ENCODE measurements at regions not wholly inside any gene's neighbourhood (a gene's known extent, or its start where the extent isn't known, plus 50 kb on each side); places are given as distances from the start of the nearest gene placed in this dataset.

GRCh38 chr3:73739791-73740453, 115.2 kb upstream of the PDZRN3 start:
- H3K4me1 ChIP-seq (ENCODE audit: control insufficient read depth in 5 of 5, insufficient read depth in 5 of 5, low read length in 5 of 5) = peaks cover 0 to 22% (median 4%) of the 10 kb centered on the region in 5 donors
- no peak for ATAC-seq (ENCODE audit: insufficient read depth, low FRiP score)
- no peak overlapping the region for H3K9ac ChIP-seq (ENCODE audit: insufficient read depth in 1 of 2, low read length in 2 of 2)
- peaks cover 0 to 2% (median 0%) of the 10 kb centered on the region in 4 donors for H3K9me3 ChIP-seq (ENCODE audit: control insufficient read depth in 4 of 4, insufficient read depth in 3 of 4, low read length in 3 of 4)
- H3K36me3 ChIP-seq (ENCODE audit: control insufficient read depth in 4 of 4, insufficient read depth in 4 of 4, low read length in 4 of 4) = no peaks in the 10 kb centered on the region
- WGBS, 2 donors = 59 to 68% methylated on average over 5 of the region's 5 CpGs
- no peak overlapping the region for H3K4me3 ChIP-seq
- no peak overlapping the region for H3K27ac ChIP-seq (ENCODE audit: low read depth in 1 of 2, low read length in 1 of 2)
- TF ChIP-seq CTCF (IDR thresholded peaks at IDR 0.05; ENCODE audit: control extremely low read depth, extremely low read depth) = no peak
- DNase-seq = peak; percentile 32 to 60 (median 52)
- H3K27me3 ChIP-seq (ENCODE audit: control insufficient read depth in 3 of 3, insufficient read depth in 3 of 3, low read length in 2 of 3) = no peaks in the 10 kb centered on the region

GRCh38 chr3:73738711-73739110, 114.0 kb upstream of the PDZRN3 start:
- ATAC-seq (ENCODE audit: insufficient read depth, low FRiP score) = no peak

GRCh38 chr3:73734211-73735089, 109.7 kb upstream of the PDZRN3 start:
- Histone ChIP-seq H3K4me3 (no peak overlapping the region), H3K27me3 (ENCODE audit: control insufficient read depth in 3 of 3, insufficient read depth in 3 of 3, low read length in 2 of 3) (no peaks in the 10 kb centered on the region), H3K9me3 (ENCODE audit: control insufficient read depth in 4 of 4, insufficient read depth in 3 of 4, low read length in 3 of 4) (peaks cover 0 to 2% (median 0%) of the 10 kb centered on the region in 4 donors), H3K4me1 (ENCODE audit: control insufficient read depth in 5 of 5, insufficient read depth in 5 of 5, low read length in 5 of 5) (peaks cover 3 to 12% (median 6%) of the 10 kb centered on the region in 5 donors), H3K9ac (ENCODE audit: insufficient read depth in 1 of 2, low read length in 2 of 2) (no peak overlapping the region), H3K36me3 (ENCODE audit: control insufficient read depth in 4 of 4, insufficient read depth in 4 of 4, low read length in 4 of 4) (no peaks in the 10 kb centered on the region), H3K27ac (ENCODE audit: low read depth in 1 of 2, low read length in 1 of 2) (no peak overlapping the region)
- ATAC-seq (ENCODE audit: insufficient read depth, low FRiP score) (no peak), DNase-seq (no peak)
- TF ChIP-seq CTCF (IDR thresholded peaks at IDR 0.05; ENCODE audit: control extremely low read depth, extremely low read depth) = no peak
- WGBS, 2 donors = 53 to 56% methylated on average over 3 of the region's 3 CpGs

More at GRCh38 chr3:73738711-73739110, 114.0 kb upstream of the PDZRN3 start:
- no peak overlapping the region for H3K27ac ChIP-seq (ENCODE audit: low read depth in 1 of 2, low read length in 1 of 2)
- H3K4me3 ChIP-seq = no peak overlapping the region
- no peaks in the 10 kb centered on the region for H3K36me3 ChIP-seq (ENCODE audit: control insufficient read depth in 4 of 4, insufficient read depth in 4 of 4, low read length in 4 of 4)
- no peaks in the 10 kb centered on the region for H3K27me3 ChIP-seq (ENCODE audit: control insufficient read depth in 3 of 3, insufficient read depth in 3 of 3, low read length in 2 of 3)
- no peak for DNase-seq
- H3K4me1 ChIP-seq (ENCODE audit: control insufficient read depth in 5 of 5, insufficient read depth in 5 of 5, low read length in 5 of 5) = peaks cover 1 to 14% (median 4%) of the 10 kb centered on the region in 5 donors
- 76 to 92% methylated on average over 1 of the region's 1 CpG for WGBS, 2 donors
- peaks cover 0 to 2% (median 0%) of the 10 kb centered on the region in 4 donors for H3K9me3 ChIP-seq (ENCODE audit: control insufficient read depth in 4 of 4, insufficient read depth in 3 of 4, low read length in 3 of 4)
- no peak for TF ChIP-seq CTCF (IDR thresholded peaks at IDR 0.05; ENCODE audit: control extremely low read depth, extremely low read depth)
- no peak overlapping the region for H3K9ac ChIP-seq (ENCODE audit: insufficient read depth in 1 of 2, low read length in 2 of 2)

Data from lung (tissue), 11 donors.